Activated CD4-positive, CD25-positive, alpha-beta regulatory T cell treated with anti-CD3 and anti-CD28 coated beads, Interleukin-2, amount 50 U/mL, for 24 hours (primary cell): ENCODE measurements at regions not wholly inside any gene's neighbourhood (a gene's known extent, or its start where the extent isn't known, plus 50 kb on each side); places are given as distances from the start of the nearest gene placed in this dataset.

Source experiments
- ATAC-seq, 2 donors: fragments of 150-1000 bp; cut with Tn5 transposase; one replicate each; pipeline ENCODE4 v1.10.0; 2021; ENCODE audit warnings: mild to moderate bottlenecking in 1 of 2, moderate library complexity in 1 of 2

DNA sequence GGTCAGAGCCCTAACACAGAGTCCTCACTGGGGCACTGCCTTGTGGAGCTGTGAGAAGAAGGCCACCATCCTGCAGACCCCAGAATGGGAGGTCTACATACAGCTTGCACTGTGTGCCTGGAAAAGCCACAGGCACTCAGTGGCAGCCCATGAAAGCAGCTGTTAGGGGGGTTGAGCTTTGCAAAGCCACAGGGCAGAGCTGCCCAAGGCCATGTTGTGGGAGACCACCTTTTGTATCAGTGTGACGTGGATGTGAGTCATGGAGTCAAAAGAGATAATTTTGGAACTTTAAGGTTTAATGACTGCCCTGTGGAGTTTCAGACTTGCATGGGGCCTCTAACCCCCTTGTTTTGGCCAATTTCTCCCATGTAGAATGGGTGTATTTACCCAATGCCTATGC, 52.9 kb upstream of the TPRG1 start:
- ATAC-seq, result no peak

DNA sequence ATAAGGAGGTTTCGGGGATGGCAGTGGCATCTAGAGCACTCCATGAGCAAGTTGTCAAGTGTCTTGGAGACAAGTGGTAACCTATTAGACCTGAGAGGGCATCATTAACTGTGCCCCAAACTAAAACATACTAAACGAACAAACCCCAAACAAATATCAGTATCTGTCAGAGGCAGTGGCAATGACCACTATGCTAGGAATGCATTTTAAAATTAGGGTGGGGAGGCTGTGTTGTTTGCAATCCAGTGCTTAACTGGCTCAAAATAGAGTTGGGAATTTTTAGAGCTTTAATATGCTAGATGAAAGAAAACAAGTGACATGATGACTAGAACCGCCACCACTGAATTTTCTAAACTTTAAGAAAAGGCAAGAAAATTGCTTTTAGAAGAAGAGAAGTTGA, 51.8 kb upstream of the TPRG1 start:
- ATAC-seq, result no peak

DNA sequence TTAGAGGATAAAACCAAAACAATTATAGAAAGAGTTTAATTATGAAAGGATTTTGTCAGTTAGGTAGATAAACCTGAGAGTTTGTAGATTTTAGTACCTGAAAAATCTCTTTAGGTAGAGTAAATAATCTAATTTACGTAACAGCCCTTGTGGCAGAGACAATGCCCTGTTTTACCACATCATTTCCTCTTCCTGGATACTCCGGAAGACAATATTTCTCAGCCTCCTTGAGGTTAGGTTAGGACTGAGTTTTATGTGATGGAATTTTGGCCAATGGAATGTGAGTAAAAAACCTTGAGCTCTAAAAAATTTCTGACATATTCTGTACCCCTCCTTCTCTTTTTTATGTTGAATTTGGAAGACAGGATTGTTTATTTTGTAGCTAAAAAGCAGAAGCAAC, 50.7 kb upstream of the TPRG1 start:
- ATAC-seq, result no peak
